GM18907 (cell line): ENCODE measurements at regions not wholly inside any gene's neighbourhood (a gene's known extent, or its start where the extent isn't known, plus 50 kb on each side); places are given as distances from the start of the nearest gene placed in this dataset.
"Not testable (repeated sequence)": the region's sequence is repeated elsewhere in the genome, so short reads cannot be mapped to it uniquely, and the experiment has no call there.

ENCODE experiments used
- ATAC-seq: cut with Tn5 transposase; IDR thresholded peaks from one replicate; pipeline ENCODE4 v1.9.1; 2021; ENCODE audit warnings: mild to moderate bottlenecking, moderate library complexity; ENCODE audit not compliant: unreplicated experiment

- ATAC-seq, result no peak
These were observed 387.9 kb downstream of the MIAT start for GRCh38 chr22:27045103-27045947.

GRCh38 chr22:27046086-27046485 lies 388.7 kb downstream of the MIAT start:
- ATAC-seq, result no peak

GRCh38 chr22:27046603-27047002 lies 389.2 kb downstream of the MIAT start:
- no peak for ATAC-seq

- no peak for ATAC-seq
These were observed 393.4 kb downstream of the MIAT start for GRCh38 chr22:27050771-27051170.

GRCh38 chr22:27051407-27051806 lies 394.0 kb downstream of the MIAT start:
- ATAC-seq, result no peak

GRCh38 chr22:27057717-27058116 lies 400.3 kb downstream of the MIAT start:
- ATAC-seq, result no peak

- no peak for ATAC-seq
These were observed 402.8 kb downstream of the MIAT start for GRCh38 chr22:27060190-27060589.

- ATAC-seq, result no peak
These were observed 405.5 kb downstream of the MIAT start for GRCh38 chr22:27062910-27063309.

GRCh38 chr22:27063406-27063805 lies 406.0 kb downstream of the MIAT start:
- no peak for ATAC-seq

GRCh38 chr22:27063841-27064240 lies 406.5 kb downstream of the MIAT start:
- ATAC-seq, result no peak

- ATAC-seq, result no peak
These were observed 407.0 kb downstream of the MIAT start for GRCh38 chr22:27064386-27064785.

- no peak for ATAC-seq
These were observed 407.9 kb downstream of the MIAT start for GRCh38 chr22:27065279-27065678.

GRCh38 chr22:27066856-27067255 lies 409.5 kb downstream of the MIAT start:
- no peak for ATAC-seq

GRCh38 chr22:27068121-27068520 lies 410.7 kb downstream of the MIAT start:
- ATAC-seq, result no peak

GRCh38 chr22:27070594-27070993 lies 413.2 kb downstream of the MIAT start:
- no peak for ATAC-seq

GRCh38 chr22:27073601-27074425 lies 416.4 kb downstream of the MIAT start:
- no peak for ATAC-seq

- ATAC-seq, result no peak
These were observed 417.8 kb downstream of the MIAT start for GRCh38 chr22:27075028-27075678.

- ATAC-seq, result no peak
These were observed 418.5 kb downstream of the MIAT start for GRCh38 chr22:27075891-27076290.

GRCh38 chr22:27078064-27078463 lies 420.7 kb downstream of the MIAT start:
- not testable (repeated sequence) for ATAC-seq

- ATAC-seq, result no peak
These were observed 422.7 kb downstream of the MIAT start for GRCh38 chr22:27080036-27080578.

- no peak for ATAC-seq
These were observed 423.5 kb downstream of the MIAT start for GRCh38 chr22:27080863-27081262.
